CD4-positive, alpha-beta T cell treated with Interleukin-6 at 100 ng/mL for 8 hours (primary cell): ENCODE measurements at regions not wholly inside any gene's neighbourhood (a gene's known extent, or its start where the extent isn't known, plus 50 kb on each side); places are given as distances from the start of the nearest gene placed in this dataset.

Experiments
- DNase-seq: peaks from one replicate; pipeline ENCODE4 v3.0.0-alpha.2; 2020; ENCODE audit warnings: mixed read lengths, low spot score

DNA sequence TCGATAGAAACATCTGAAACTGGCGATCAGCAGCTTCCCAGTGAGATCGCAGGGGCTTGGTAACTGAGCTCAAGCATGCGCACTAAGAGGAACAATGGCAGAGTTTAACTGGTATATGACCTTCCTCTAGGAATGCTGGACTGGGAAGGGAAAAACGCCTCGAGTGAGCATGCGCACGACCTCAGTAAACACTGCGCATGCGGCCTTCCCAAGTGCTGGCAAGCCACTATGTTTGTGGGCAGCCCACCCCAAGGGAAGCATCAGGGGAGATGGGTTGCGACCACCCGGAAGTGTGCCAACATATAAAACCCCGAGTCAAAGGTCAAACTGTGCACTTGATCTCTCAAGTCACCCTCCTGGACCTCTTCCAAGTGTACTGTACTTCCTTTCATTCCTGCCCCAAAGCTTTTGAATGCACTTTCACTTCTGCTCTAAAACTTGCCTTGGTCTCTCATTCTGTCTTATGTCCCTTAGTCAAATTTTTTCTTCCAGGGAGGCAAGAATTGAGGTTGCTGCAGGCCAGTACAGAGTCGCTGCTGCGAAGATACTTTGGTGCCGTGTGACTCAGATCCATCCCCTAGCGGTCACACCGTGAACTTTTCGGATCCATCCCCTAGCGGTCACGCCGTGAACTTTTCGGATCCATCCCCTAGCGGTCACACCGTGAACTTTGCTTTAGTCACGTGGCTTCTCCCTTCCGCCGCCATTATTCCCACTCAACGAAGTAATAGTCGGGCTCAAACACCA is 243.3 kb downstream of the FAM43A start:
- no peak for DNase-seq

DNA sequence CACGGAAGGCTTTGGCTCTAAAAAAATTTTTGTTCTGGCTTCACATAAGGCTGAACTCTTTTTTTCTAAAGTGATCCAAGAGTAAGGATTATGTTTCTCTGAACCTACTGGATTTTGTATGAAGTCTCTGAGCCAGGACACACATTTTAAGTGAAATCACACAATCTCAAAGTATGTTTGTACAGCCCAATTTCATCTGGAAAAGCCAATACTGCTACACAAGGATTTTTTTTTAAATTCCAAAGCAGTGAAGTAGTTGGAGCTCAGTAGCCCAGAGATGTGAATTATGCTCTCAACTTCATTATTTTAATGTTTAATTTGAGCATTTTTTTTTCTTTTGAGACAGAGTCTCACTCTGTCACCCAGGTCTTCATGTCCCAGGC is 243.9 kb downstream of the FAM43A start:
- no peak for DNase-seq

DNA sequence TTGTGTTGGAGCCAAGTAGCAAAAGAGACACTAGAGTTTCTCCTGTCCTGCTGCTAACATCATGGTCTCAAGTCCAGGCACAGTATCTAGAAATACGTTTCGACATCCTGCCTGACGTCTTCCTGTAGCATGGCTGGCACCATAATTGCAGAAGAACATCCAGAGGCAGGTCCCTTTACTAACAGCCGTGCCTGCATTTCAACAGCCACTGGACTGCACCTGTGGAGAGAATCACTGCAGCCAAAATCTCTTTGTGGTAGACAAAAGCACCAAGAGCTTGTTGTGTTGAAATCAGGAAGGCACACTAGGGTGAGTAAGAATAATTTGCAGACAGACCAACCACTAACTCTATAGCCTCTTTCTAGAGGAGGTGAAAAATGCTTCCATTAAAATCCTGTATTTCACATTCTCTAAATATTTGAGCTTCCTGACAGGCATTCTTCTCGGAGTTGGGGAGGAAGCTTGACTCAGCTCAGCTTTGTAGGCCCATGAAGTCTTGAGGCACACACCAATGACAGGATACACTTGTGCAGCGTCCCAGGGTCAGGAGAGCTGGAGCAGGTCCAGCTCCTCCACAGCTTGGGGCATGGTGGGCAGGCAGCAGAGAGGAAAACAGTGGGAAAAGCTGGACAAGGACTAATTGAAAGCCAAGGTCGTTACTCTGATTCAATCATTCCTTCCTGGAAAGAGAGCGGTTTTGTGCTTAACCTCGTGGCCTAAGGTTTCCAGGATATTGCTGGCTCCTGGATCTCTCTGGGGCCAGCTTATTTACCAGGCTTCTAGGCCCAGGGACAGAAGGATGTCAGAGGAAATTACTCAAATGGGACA is 244.9 kb downstream of the FAM43A start:
- DNase-seq: no peak

DNA sequence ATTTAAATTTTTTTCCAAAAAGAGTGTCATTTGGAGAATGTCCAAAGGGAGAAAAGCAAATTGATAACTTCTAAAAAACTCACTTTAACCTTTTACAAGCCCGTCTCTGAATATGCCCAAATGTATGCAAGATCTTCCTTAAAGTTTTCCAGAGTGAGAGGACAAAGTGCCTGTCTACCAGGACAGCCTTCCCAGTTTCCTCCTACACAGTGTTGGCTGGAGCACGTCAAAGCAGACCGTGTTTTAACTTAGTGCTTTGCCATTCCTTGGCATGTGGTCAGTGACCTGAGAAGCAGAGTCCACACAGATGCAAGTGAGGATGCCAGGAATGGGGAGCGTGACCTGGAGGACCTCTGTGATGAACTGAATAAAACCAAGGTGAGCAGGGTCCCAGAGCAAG is 245.7 kb downstream of the FAM43A start:
- DNase-seq: no peak

DNA sequence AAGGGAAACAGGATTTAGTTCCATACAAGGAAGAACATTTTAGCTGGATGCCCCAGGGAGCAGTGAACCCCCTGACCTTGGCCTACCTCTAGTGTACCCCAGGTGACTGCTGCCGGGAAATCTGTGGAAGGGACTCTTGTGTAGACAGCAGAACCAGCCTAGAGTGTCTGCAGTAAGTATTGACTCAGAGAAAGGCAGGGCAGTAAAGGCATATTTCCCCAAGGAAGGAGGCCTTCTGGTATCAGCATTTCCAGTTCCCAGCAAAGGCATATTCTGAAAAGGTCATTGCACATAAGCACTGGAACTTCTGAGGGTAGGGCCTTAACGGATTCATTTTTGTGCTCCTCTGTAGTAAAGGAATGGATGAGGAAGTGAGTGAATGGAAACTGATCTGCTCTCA is 246.2 kb downstream of the FAM43A start:
- DNase-seq: no peak

DNA sequence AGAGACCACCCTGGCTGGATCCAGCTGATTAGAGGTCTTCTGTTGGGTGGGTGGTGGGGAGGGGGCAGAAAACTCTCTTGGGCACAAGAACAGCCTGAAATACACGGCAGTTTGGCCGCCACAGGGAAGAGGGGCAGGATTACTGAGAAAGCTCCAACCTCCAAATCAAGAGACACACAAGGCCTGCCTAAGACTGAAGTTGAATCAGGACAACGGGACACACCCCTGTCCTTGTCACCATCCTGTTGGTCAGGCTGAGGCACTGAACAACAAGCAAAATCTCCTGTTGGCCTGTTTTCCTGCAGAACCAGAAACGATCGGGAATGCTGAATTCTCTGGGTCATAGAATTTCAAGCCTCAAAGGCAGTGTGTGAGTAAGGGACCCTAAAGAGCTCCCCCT is 247.8 kb downstream of the FAM43A start:
- no peak for DNase-seq

DNA sequence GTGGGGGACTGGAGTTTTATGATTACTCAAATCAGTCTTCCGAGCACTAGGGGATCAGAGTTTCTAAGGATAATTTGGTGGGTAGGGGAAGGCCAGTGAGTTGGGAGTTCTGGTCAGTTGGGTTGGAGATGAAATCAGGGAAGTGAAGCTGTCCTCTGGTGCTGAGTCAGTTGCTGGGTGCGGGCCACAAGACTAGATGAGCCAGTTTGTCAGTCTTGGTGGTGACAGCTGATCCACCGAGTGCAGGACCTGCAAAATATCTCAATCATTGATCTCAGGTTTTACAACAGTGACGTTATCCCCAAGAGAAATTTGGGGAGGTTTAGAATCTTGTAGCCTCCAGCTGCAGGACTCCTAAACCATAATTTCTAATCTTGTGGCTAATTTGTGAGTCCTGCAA is 249.4 kb downstream of the FAM43A start:
- DNase-seq: no peak

DNA sequence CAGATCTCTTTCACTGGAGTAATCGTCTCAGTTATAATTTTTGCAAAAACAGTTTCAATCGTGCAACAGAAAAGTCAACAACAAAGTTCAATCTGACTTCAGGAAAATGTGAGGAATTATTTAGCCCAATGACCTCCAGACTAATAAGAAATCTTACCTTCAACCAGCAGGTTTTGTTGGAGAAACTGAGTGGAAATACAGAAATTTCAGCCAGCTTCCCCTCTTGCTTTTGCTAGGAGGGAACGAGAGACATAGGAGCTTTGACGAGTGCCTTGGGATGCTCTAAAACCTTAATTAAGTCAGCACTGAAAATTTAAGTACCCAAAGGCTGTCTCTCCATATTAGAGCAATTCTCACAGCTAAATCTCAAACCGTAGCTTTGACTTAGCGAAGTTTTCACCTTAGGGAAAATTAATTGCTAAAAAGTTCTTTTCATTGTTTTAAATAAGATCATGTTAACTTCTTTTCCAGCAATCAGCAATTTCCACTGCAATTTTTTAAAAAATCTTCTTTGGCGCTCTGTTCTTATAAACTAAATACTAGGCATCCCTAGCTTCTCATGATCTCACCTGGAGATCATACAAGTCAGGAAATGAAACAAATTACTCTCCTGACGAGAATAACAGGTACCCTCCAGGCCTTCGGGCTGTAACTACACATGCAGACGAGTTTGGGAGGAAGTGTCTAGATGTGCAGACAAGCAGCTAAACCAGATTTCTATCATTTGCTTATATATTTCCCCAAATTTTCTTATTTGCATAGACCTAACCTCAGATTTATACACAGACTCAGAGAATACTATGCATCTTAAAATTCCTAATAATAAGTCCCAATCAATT is 250.2 kb downstream of the FAM43A start:
- no peak for DNase-seq

DNA sequence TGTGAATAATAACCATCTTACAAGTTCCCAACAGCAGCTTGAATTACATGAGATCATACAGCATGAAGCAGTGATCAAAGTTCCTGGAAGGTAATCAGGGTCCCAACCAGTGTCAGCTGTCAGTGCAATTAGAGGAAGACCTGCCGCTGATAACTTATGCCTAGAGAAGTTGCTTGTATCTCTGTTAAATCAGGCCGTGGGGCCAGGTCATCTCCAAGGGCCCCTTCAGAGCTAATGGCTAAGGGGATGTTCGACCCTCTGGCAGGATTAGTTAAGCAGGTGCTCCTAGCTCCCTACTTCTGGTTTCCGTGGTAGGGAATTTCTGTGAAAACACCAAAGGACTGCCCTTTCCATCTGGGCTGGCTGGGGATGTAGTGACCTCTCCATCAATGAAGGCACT is 251.0 kb downstream of the FAM43A start:
- DNase-seq: no peak

DNA sequence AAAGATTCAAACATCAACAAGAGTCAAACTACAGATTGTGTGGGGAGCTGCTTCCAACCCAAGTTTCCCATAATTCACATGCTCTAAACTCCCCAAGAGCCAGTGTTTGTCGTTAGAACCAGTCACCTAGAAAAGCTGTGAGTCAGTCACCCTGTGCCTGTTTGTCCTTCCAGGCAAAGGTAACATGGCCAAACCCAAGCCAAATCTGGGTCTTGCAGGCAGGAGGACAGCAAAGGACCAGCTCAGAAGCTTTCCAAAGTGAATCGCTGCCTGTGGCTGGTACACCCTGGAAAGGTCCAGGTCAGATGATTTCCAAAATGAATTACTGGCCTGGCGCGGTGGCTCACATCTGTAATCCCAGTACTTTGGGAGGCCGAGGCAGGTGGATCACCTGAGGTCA is 251.5 kb downstream of the FAM43A start:
- no peak for DNase-seq

DNA sequence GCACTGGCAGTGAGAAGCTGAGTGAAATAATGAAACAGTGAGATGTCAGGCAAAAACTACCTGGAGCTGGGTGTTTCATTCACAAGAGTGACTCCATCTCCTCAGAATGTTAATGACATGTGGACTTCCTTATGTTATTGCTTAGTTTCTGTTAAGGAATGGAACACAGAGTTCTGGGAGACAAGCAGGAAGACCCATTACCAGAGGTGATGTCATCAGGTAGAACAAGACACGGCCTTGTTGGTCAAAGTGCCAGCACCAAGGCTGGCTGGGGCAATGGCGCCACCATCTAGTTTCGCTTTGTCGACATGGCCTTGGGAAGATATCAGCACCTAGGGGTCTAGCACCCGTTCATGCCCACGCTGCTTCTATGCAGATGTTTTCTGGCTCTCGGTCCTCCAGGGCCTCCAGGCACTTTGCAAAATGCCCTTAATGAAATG is 252.2 kb downstream of the FAM43A start:
- DNase-seq: no peak

DNA sequence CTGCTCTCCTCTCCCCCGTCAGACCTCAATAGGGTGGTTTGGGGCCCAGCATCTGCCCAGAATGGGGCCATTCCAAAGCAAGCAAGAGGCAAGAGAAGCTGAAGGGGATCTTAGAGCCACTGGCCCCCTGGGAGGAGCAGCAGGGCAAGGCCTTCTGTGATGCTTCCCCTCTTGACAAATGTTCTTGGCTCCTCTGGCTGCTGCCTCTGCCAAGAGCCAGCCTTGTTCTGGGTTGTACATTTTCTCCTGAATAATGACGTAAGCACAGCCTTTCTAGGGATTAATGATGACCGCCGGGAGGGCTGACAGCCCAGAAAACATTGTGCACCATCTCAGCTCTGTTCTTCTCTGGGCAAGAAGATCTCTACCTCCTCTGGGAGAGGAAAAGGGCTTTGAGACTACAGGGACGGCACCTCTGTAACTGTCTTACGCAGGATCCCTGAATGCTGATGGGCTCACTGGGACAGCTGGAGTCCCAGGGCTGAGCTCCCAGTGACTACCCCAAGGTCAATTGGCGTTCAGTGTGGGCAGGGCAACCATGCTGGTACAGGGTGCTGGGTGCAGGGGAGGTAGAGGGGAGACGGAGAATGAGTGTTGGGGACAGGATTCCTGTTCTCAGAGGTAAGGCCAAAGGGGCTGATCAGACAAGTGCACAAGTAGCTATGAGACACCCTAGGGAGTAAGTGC is 253.3 kb downstream of the FAM43A start:
- DNase-seq: no peak

DNA sequence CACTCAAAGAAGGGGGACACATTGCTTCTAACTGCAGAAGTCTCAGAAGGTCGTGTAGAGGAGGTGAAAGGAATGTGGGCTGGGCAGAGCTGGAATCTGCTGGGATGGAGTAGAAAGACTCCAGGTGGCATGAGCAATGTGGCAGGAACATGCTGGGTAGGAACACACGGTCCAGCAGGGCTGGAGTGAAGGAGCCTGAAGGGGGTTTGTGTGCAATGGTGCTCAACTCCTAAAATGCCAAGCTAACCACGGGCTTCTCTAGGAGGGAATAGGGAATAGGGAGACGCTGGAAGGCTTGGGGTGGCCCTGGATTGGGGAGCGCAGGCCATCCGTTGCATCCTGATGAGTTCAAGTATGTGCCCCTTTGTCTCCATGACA is 253.8 kb downstream of the FAM43A start:
- no peak for DNase-seq

DNA sequence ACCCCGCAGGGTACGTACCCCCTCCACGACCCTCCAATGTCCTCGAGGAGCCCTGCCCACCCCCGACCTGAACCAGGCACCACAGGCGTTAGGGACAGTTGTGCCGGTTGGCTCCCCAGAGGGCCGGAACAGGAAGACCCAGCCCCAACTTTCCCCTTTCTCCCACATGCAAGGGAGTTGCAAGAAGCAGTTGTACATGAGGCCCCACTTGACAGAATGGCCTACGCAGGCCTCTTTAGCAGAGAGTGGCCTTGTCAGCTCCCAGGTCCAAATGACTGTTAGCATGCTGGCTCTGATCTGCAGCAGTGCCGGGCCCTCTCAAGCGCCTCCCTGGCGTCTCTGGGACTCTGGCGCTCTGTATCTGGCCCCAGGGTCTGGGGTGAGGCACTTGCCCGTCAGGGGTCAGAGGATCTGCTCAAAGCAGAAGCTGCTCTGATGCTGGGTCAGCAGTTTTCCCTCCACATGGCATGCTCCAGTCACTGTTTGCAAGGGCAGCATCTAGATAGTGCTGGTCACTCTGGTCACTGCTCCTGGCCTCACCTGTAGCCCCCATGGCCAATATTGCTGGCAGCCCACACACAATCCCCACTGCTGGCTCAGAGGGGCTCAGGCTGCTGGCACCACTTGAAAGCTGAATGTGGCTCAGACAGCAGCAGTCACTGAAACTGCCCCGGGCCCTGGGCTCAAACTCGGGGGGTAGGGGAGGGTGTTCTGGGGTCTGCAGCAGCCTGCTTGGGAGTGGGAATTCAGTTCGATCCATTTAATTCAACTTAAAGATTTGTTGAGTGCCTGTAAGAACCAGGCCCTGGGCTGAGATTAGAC is 254.5 kb downstream of the FAM43A start:
- DNase-seq: no peak

DNA sequence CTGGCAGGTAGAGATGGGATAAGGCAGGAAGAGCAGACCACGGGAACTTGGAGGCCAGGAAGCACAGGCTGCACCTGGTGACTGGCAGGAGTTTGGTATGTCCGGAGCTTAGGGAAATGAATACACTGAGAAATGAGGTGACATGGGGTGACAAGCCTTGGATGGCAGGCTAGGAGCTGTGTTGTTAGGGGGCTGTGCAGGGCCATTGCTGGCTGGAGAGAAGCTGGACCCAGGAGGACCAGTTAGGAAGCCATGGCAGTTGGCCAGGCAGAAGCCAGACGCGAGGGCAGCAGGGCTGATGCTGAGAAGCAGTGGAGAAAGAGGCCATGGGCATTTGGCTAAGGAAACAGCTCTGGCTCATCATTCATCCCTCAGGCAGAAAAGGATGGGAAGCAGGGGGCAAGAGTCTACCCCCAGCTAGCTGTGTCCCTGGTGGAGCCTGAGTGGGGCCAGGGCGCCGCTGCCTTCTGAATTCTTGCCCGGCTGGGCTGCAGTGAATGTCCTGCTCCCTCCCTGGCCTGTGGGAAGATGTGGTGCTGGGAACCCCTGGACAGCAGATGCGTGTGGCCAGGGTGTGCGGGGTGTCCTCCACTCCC is 255.8 kb downstream of the FAM43A start:
- no peak for DNase-seq

DNA sequence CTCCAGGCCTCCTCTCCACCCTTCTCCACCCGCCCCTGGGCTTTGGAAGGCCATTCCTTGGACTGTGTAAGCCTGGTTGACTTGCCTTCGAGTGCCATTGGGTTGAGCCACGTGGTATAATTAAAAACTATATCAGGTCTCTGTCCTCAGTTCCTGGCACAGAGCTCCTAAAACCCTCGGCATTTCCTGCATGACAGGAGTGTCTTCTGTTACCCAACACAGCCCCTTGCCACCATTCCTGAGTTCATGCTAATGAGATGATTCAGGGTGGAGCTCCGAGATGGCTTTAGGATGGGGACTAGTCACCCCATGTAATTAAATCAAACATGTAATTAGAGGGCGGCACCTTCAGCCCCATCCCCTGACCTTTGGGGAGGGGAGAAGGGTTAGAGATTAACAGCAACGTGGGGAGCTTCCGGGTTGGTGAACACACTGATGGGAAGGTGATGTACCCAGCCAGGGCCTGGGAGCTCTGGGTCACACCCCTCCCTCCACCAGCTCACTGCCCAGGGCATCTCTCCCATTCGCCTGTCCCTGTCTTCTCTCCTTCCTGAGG is 256.4 kb downstream of the FAM43A start:
- DNase-seq: no peak

DNA sequence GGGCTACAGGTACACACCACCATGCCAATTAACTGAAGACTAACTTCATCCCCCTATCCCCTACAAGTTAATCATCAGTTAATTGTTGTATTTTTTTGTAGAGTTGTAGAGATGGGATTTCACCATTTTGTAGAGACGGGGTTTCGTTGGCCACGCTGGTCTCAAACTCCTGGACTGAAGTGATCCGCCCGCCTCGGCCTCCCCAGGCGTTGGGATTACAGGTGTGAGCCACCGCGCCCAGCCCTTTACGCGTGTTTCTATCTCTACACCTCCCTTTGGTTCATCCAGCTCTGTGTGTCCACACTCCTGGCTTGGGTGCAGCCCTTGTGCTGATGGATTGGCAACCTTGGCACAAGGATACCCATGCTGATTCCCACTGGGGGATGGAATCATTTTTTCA is 258.8 kb downstream of the FAM43A start:
- no peak for DNase-seq

DNA sequence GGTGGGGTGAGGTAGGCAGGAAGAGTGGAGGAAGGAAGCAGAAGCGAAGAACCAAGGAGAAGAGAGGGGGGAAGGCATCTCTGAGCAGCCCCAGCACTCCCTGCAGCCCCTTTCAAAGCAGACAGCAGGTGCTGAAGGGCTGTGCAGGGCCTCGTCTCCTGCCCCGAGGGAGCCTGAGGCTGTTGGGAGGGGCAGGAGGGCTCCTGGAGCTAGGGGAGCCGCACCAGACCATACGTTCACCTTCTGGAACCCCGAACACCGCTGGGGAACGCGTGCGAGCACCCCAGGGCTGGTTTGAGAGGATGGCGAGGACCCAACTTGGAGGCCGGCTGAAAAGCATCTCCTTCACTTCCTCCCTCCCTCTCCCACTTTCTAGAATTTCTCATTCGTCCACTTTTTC is 259.8 kb downstream of the FAM43A start:
- DNase-seq: no peak

DNA sequence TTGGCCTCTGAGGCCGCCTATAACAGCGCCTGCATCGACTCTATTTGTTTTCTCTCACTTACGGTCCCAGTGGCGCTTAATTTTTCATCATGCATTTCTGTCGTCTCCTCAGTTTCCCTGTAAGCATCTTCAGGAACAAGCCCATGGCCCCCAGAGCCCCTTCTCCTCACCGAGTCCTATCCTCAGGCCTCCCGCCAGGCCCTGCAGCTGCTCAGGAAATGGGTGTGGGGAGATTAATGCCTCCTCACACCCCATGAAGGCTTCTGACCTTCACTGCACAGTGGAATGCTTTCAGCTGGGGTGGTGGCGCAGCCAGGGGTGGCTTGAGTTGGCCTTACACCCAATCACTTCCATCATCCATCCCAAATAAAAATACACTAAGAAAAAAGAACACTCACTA is 260.4 kb downstream of the FAM43A start:
- no peak for DNase-seq

DNA sequence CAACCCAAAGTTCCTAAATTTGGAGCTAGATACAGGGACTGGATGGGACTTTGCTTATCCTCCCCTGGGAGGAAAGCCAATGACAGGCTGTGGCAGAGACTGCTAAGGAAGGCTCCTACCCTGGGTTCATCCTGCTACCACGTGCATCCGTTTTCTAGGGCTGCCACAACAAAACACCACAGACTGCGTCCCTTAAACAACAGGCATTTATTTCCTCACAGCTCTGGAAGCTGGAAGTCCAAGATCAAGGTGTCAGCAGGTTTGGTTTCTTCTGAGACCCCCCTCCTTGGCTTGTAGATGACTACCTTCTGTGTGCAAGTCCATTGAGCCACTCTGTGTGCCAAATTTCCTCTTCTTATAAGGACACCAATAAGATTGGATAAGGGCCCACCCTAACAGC is 263.9 kb downstream of the FAM43A start:
- DNase-seq: no peak
